Erythroblast (primary cell): ENCODE measurements at regions not wholly inside any gene's neighbourhood (a gene's known extent, or its start where the extent isn't known, plus 50 kb on each side); places are given as distances from the start of the nearest gene placed in this dataset.

Source experiments
- GATA1 ChIP-seq: IDR thresholded peaks from 2 replicates; pipeline ENCODE4 v1.6.1; 2011; ENCODE audit warnings: low read depth, mild to moderate bottlenecking, control low read depth, low read length, moderate library complexity
- POLR2A ChIP-seq: IDR thresholded peaks from 2 replicates; pipeline ENCODE4 v1.6.1; 2011; ENCODE audit warnings: mild to moderate bottlenecking, low read length

- no peak for TF ChIP-seq POLR2A
- TF ChIP-seq GATA1 = no peak
These were observed 838.3 kb upstream of the ROBO1 start for GRCh38 chr3:80606073-80606472.
